OCI-LY1 (cell line): ENCODE measurements at regions not wholly inside any gene's neighbourhood (a gene's known extent, or its start where the extent isn't known, plus 50 kb on each side); places are given as distances from the start of the nearest gene placed in this dataset.

ENCODE experiments used
- H2AFZ ChIP-seq: fragments of 200-600 bp; sonication (generic), shearing (Covaris generic); 2 replicates; pipeline ENCODE4 v1.6.0; 2014; ENCODE audit warnings: antibody characterized with exemption, mild to moderate bottlenecking, low read length
- H3F3A ChIP-seq: fragments of 200-600 bp; sonication (generic), shearing (Covaris generic); 2 replicates; pipeline ENCODE4 v1.6.0; 2014; ENCODE audit warnings: mild to moderate bottlenecking, antibody characterized with exemption, low read length, moderate library complexity; ENCODE audit not compliant: insufficient read depth
- H3K27ac ChIP-seq: fragments of 200-600 bp; sonication (generic); 2 replicates; pipeline ENCODE4 v1.5.1; 2014; ENCODE audit warnings: low read length, mixed run types, mild to moderate bottlenecking, low read depth; ENCODE audit not compliant: poor library complexity, severe bottlenecking
- H3K27me3 ChIP-seq: fragments of 200-600 bp; sonication (generic); 2 replicates; pipeline ENCODE4 v1.6.0; 2014; ENCODE audit warnings: antibody characterized with exemption, mild to moderate bottlenecking, low read length, moderate library complexity; ENCODE audit not compliant: insufficient read depth
- H3K36me3 ChIP-seq: fragments of 200-600 bp; sonication (generic); 2 replicates; pipeline ENCODE4 v1.6.1; 2014; ENCODE audit warnings: mild to moderate bottlenecking, antibody characterized with exemption, low read length, moderate library complexity, mixed read lengths; ENCODE audit not compliant: insufficient read depth
- H3K4me1 ChIP-seq: fragments of 200-600 bp; sonication (generic); 2 replicates; pipeline ENCODE4 v1.5.1; 2014; ENCODE audit warnings: mild to moderate bottlenecking, low read length, moderate library complexity; ENCODE audit not compliant: insufficient read depth, severe bottlenecking
- H3K4me2 ChIP-seq: fragments of 200-600 bp; sonication (generic), shearing (Covaris generic); 2 replicates; pipeline ENCODE4 v1.6.1; 2014; ENCODE audit warnings: low read length
- H3K4me3 ChIP-seq: fragments of 200-600 bp; sonication (generic); 2 replicates; pipeline ENCODE4 v1.5.1; 2014; ENCODE audit warnings: low read length, low read depth, mild to moderate bottlenecking, mixed read lengths; ENCODE audit not compliant: poor library complexity, severe bottlenecking
- H3K79me2 ChIP-seq: fragments of 200-600 bp; shearing (Covaris generic); 2 replicates; pipeline ENCODE4 v1.6.1; 2016; ENCODE audit warnings: mixed run types, low read length, mixed read lengths; ENCODE audit not compliant: insufficient read depth
- H3K9ac ChIP-seq: fragments of 200-600 bp; sonication (generic), shearing (Covaris generic); 2 replicates; pipeline ENCODE4 v1.6.1; 2014; ENCODE audit warnings: mild to moderate bottlenecking, low read length, mixed read lengths
- H3K9me2 ChIP-seq: fragments of 200-600 bp; sonication (generic), shearing (Covaris generic); 2 replicates; pipeline ENCODE4 v1.6.1; 2014; ENCODE audit warnings: low read depth, mild to moderate bottlenecking, low read length, mixed read lengths
- H3K9me3 ChIP-seq: fragments of 200-600 bp; shearing (Covaris generic); 2 replicates; pipeline ENCODE4 v1.6.1; 2014; ENCODE audit warnings: low read length, mixed read lengths
- H4K20me1 ChIP-seq: fragments of 200-600 bp; sonication (generic), shearing (Covaris generic); 2 replicates; pipeline ENCODE4 v1.6.0; 2016; ENCODE audit warnings: mild to moderate bottlenecking, low read length; ENCODE audit not compliant: insufficient read depth
- CTCF ChIP-seq: fragments of 200-600 bp; sonication (generic), shearing (Covaris generic); IDR thresholded peaks from 2 replicates; pipeline ENCODE4 v1.5.1; 2017; ENCODE audit warnings: mild to moderate bottlenecking, antibody characterized with exemption, low read length, moderate library complexity, mixed read lengths
- EZH2 ChIP-seq: fragments of 200-600 bp; sonication (generic), shearing (Covaris generic); IDR thresholded peaks from 2 replicates; pipeline ENCODE4 v1.8.0; 2017; ENCODE audit warnings: borderline replicate concordance, mixed run types, mild to moderate bottlenecking, antibody characterized with exemption, low read length, moderate library complexity, mixed read lengths

DNA sequence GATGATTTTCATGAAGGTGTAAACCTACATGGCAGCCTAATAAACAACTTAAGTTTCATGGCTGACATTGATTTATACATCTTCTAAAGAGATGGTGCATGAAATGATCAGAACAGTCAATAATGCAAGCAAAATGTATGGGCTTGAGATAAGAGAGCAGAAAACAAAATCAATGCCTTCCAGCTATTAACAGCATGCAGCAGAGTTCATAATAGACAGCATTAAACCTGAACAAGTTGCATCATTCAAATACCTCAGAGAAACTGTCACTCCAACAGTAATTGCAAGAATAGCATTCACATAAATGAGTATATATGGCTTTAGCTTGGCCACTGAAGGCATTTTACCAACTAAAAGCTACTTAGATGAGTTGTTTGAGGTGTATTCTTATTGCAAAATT is 319.6 kb upstream of the ARID1B start:
- no peaks in the 10 kb centered on the region for H3K9me3 ChIP-seq
- H3K27ac ChIP-seq: no peak overlapping the region
- H3K4me1 ChIP-seq: no peaks in the 10 kb centered on the region
- no peak overlapping the region for H3K4me3 ChIP-seq
- no peaks in the 10 kb centered on the region for H3K9me2 ChIP-seq
- TF ChIP-seq CTCF (no peak), EZH2 (no peak)
- H3K79me2 ChIP-seq: no peaks in the 10 kb centered on the region
- H2AFZ ChIP-seq: no peak overlapping the region
- no peak overlapping the region for H3K9ac ChIP-seq
- H4K20me1 ChIP-seq: no peaks in the 10 kb centered on the region
- no peaks in the 10 kb centered on the region for H3F3A ChIP-seq
- H3K27me3 ChIP-seq: no peaks in the 10 kb centered on the region; the same call in 1 of the 2 replicates
- H3K4me2 ChIP-seq: no peak overlapping the region
- no peaks in the 10 kb centered on the region for H3K36me3 ChIP-seq

DNA sequence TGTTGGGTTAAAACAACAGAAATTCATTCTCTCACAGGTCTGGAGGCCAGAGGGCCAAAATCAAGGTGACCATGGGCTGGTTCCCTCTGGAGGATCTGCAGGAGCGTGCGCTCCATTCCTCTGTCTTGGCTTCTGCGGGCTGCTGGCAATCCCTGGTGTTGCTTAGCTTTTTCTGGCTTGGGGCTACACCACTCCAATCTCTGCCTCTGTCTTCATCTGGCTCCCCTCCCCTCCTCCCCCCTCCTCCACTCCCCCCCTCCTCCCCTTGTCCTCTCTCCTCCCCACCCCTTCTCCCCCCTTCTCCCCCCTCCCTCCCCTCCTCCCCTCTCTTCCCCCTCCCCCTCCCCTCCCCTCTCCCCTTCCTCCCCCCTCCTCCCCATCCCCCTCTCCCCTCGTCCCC is 321.3 kb upstream of the ARID1B start:
- no peak overlapping the region for H3K27ac ChIP-seq
- no peaks in the 10 kb centered on the region for H3K36me3 ChIP-seq
- no peak overlapping the region for H3K9ac ChIP-seq
- H3K9me3 ChIP-seq: no peaks in the 10 kb centered on the region
- no peaks in the 10 kb centered on the region for H3K9me2 ChIP-seq
- no peak for TF ChIP-seq CTCF
- TF ChIP-seq EZH2: no peak
- H4K20me1 ChIP-seq: no peaks in the 10 kb centered on the region
- no peaks in the 10 kb centered on the region for H3K4me1 ChIP-seq
- no peaks in the 10 kb centered on the region for H3K79me2 ChIP-seq
- no peaks in the 10 kb centered on the region; the same call in 1 of the 2 replicates for H3K27me3 ChIP-seq
- H3K4me2 ChIP-seq: no peak overlapping the region
- H3K4me3 ChIP-seq: no peak overlapping the region
- H3F3A ChIP-seq: no peaks in the 10 kb centered on the region
- H2AFZ ChIP-seq: no peak overlapping the region

DNA sequence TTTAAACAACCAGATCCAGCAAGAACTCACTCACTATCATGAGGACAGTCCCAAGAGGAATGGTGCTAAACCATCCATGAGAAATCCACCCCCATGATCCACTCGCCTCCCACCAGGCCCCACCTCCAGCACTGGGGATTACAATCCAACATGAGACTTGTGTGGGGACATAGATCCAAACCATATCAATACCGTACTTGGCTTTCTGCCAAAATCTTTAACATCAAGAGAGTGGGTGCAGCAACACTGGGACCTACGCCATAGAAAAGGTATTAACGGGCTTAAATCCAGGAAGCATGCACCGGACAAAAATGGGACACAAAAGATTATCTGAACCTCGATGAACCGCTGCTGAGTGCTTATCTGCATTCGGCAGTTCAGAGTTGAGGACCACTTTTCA is 322.3 kb upstream of the ARID1B start:
- Histone ChIP-seq H3K27me3 (no peaks in the 10 kb centered on the region; the same call in 1 of the 2 replicates), H3K36me3 (no peaks in the 10 kb centered on the region), H3K4me1 (no peaks in the 10 kb centered on the region), H3K79me2 (no peaks in the 10 kb centered on the region), H3K9me3 (no peaks in the 10 kb centered on the region), H3K9me2 (no peaks in the 10 kb centered on the region), H3K27ac (no peak overlapping the region), H3F3A (no peaks in the 10 kb centered on the region), H3K4me3 (no peak overlapping the region), H3K4me2 (no peak overlapping the region), H4K20me1 (no peaks in the 10 kb centered on the region), H2AFZ (no peak overlapping the region), H3K9ac (no peak overlapping the region)
- TF ChIP-seq CTCF (no peak), EZH2 (no peak)
